H1 (cell line): ENCODE measurements at regions not wholly inside any gene's neighbourhood (a gene's known extent, or its start where the extent isn't known, plus 50 kb on each side); places are given as distances from the start of the nearest gene placed in this dataset.

Experiments used
- CTCF ChIA-PET: fragments of 300-600 bp; sonication (Branson Sonifier 250); formaldehyde crosslinking; loops from one replicate; lab custom pipeline; 2021; ENCODE audit not compliant: partially characterized antibody; lab: Charles Lee
- POLR2A ChIA-PET: fragments of 300-600 bp; sonication (Branson Sonifier 250); formaldehyde crosslinking; loops from one replicate; lab custom pipeline; 2021; ENCODE audit warnings: inconsistent platforms; ENCODE audit not compliant: partially characterized antibody; lab: Charles Lee
- DNase-seq, 2 experiments: peaks; one replicate each; pipeline versions ENCODE4 v3.0.0 to v3.0.0-alpha.2; 2010 to 2022; ENCODE audit warnings: low spot score in 2 of 2, low read depth in 1 of 2, mixed read lengths in 1 of 2
- FAIRE-seq: peaks from 2 replicates; lab custom pipeline; 2011; peaks lifted over from hg19 to GRCh38; lab: Jason Lieb, UNC
- H2AFZ ChIP-seq: 2 replicates; pipeline ENCODE4 v1.8.1; 2012; ENCODE audit warnings: low read length, inconsistent platforms
- H2AK5ac ChIP-seq: 2 replicates; pipeline ENCODE4 v1.6.1; 2013; ENCODE audit warnings: low read depth, low read length
- H2BK120ac ChIP-seq: replicated peaks from 2 replicates; pipeline ENCODE3; 2013; ENCODE audit warnings: low read depth, low read length, inconsistent platforms
- H2BK12ac ChIP-seq: 2 replicates; pipeline ENCODE4 v1.6.1; 2013; ENCODE audit warnings: low read depth, low read length
- H2BK15ac ChIP-seq: 2 replicates; pipeline ENCODE4 v1.6.1; 2013; ENCODE audit warnings: low read length
- H2BK20ac ChIP-seq: 2 replicates; pipeline ENCODE4 v1.6.1; 2013; ENCODE audit warnings: low read length
- H2BK5ac ChIP-seq: 2 replicates; pipeline ENCODE4 v1.6.1; 2013; ENCODE audit warnings: low read depth, low read length
- H3K14ac ChIP-seq: 2 replicates; pipeline ENCODE4 v1.6.1; 2013; ENCODE audit warnings: inconsistent platforms; ENCODE audit not compliant: insufficient read length
- H3K18ac ChIP-seq: 2 replicates; pipeline ENCODE4 v1.6.1; 2013; ENCODE audit warnings: low read length; ENCODE audit errors: extremely low read depth
- H3K23ac ChIP-seq: 2 replicates; pipeline ENCODE4 v1.6.1; 2013; ENCODE audit warnings: inconsistent platforms; ENCODE audit not compliant: insufficient read length
- H3K23me2 ChIP-seq: 2 replicates; pipeline ENCODE4 v1.6.1; 2013; ENCODE audit warnings: low read depth, low read length
- H3K27ac ChIP-seq: 2 replicates; pipeline ENCODE4 v1.6.1; 2011; ENCODE audit warnings: low read depth, low read length, inconsistent platforms
- H3K27me3 ChIP-seq, 4 experiments: replicated peaks in 1 of 4; 1 replicate in 1 of 4; 2 replicates in 3 of 4; pipeline versions ENCODE4 v1.6.1 to v1.8.1; 2011 to 2013; ENCODE audit warnings: low read length in 3 of 4, mild to moderate bottlenecking in 3 of 4, inconsistent platforms in 2 of 4, mixed read lengths in 2 of 4, moderate library complexity in 1 of 4; ENCODE audit not compliant: control insufficient read depth in 3 of 4, insufficient read depth in 3 of 4; ENCODE audit errors: extremely low read depth in 1 of 4
- H3K36me3 ChIP-seq, 4 experiments: 2 replicates each; pipeline versions ENCODE4 v1.6.1 to v1.8.1; 2011 to 2013; ENCODE audit warnings: mild to moderate bottlenecking in 4 of 4, low read length in 3 of 4, moderate library complexity in 2 of 4, control low read depth in 1 of 4, inconsistent platforms in 1 of 4; ENCODE audit not compliant: insufficient read depth in 4 of 4, control insufficient read depth in 2 of 4
- H3K4ac ChIP-seq: replicated peaks from 2 replicates; pipeline ENCODE3; 2013; ENCODE audit warnings: low read length, low read depth, mixed read lengths, inconsistent platforms; ENCODE audit not compliant: insufficient read length
- H3K4me1 ChIP-seq, 4 experiments: replicated peaks in 1 of 4; 1 replicate in 1 of 4; 2 replicates in 3 of 4; pipeline versions ENCODE4 v1.6.1 to v1.8.1; 2011 to 2013; ENCODE audit warnings: low read length in 3 of 4, inconsistent platforms in 2 of 4, mixed read lengths in 1 of 4; ENCODE audit not compliant: insufficient read depth in 4 of 4, control insufficient read depth in 3 of 4
- H3K4me2 ChIP-seq, 2 experiments: 2 replicates each; pipeline versions ENCODE4 v1.6.1 to v1.8.1; 2011 to 2013; ENCODE audit warnings: low read depth in 2 of 2, low read length in 2 of 2, control low read depth in 1 of 2, inconsistent platforms in 1 of 2, mild to moderate bottlenecking in 1 of 2; ENCODE audit not compliant: insufficient read depth in 1 of 2
- H3K4me3 ChIP-seq, 4 experiments: fragments of 200-600, 300-600 bp in 1 of 4; sonication (generic), shearing (Covaris generic), sonication (Bioruptor Twin) in 1 of 4; 2 replicates each; pipeline versions ENCODE4 v1.5.1 to v1.8.1; 2011 to 2016; ENCODE audit warnings: low read length in 4 of 4, low read depth in 3 of 4, control low read depth in 2 of 4, inconsistent platforms in 2 of 4, mild to moderate bottlenecking in 2 of 4, mixed read lengths in 1 of 4, moderate library complexity in 1 of 4; ENCODE audit not compliant: insufficient read depth in 2 of 4; ENCODE audit errors: extremely low read depth in 1 of 4
- H3K56ac ChIP-seq: replicated peaks from 2 replicates; pipeline ENCODE3; 2013; ENCODE audit warnings: low read depth, mild to moderate bottlenecking, mixed read lengths, low read length, inconsistent platforms; ENCODE audit not compliant: insufficient read length
- H3K79me1 ChIP-seq: 2 replicates; pipeline ENCODE4 v1.6.1; 2013; ENCODE audit warnings: low read depth, low read length, control low read depth
- H3K79me2 ChIP-seq, 2 experiments: 2 replicates each; pipeline versions ENCODE4 v1.6.1 to v1.8.1; 2012 to 2013; ENCODE audit warnings: low read length in 2 of 2, mild to moderate bottlenecking in 2 of 2, inconsistent platforms in 1 of 2; ENCODE audit not compliant: insufficient read depth in 2 of 2, control insufficient read depth in 1 of 2
- H3K9ac ChIP-seq, 4 experiments: replicated peaks in 1 of 4; 1 replicate in 1 of 4; 2 replicates in 3 of 4; pipeline versions ENCODE4 v1.6.1 to v1.8.1; 2011 to 2013; ENCODE audit warnings: low read depth in 3 of 4, low read length in 3 of 4, control low read depth in 2 of 4, mild to moderate bottlenecking in 2 of 4, moderate library complexity in 2 of 4, inconsistent platforms in 1 of 4; ENCODE audit errors: extremely low read depth in 1 of 4
- H3K9me3 ChIP-seq, 2 experiments: 2 replicates each; pipeline versions ENCODE4 v1.6.1 to v1.8.1; 2012 to 2013; ENCODE audit warnings: mild to moderate bottlenecking in 2 of 2, moderate library complexity in 2 of 2, control low read depth in 1 of 2, inconsistent platforms in 1 of 2, low read depth in 1 of 2, low read length in 1 of 2, mixed read lengths in 1 of 2; ENCODE audit not compliant: insufficient read depth in 2 of 2
- H4K20me1 ChIP-seq, 2 experiments: replicated peaks in 1 of 2; 2 replicates each; pipeline versions ENCODE3 to v1.8.1; 2011 to 2013; ENCODE audit warnings: inconsistent platforms in 2 of 2, low read length in 2 of 2, mild to moderate bottlenecking in 1 of 2; ENCODE audit not compliant: insufficient read depth in 2 of 2, control insufficient read depth in 1 of 2
- H4K5ac ChIP-seq: 2 replicates; pipeline ENCODE4 v1.6.1; 2013; ENCODE audit warnings: low read length, low read depth, mixed read lengths, inconsistent platforms; ENCODE audit not compliant: insufficient read length
- H4K8ac ChIP-seq: 2 replicates; pipeline ENCODE4 v1.8.0; 2013; ENCODE audit warnings: mild to moderate bottlenecking, moderate library complexity, low read length, inconsistent platforms; ENCODE audit not compliant: insufficient read depth; ENCODE audit errors: extremely low read depth
- H4K91ac ChIP-seq: replicated peaks from 2 replicates; pipeline ENCODE3; 2013; ENCODE audit warnings: low read length, mixed read lengths, inconsistent platforms; ENCODE audit not compliant: insufficient read length
- CBX8 ChIP-seq: fragments of 300-800, 300-1000 bp; sonication (generic); IDR thresholded peaks from 2 replicates; pipeline ENCODE4 v1.7.1; 2016; ENCODE audit warnings: low read depth, low read length, borderline replicate concordance
- CEBPB ChIP-seq: IDR thresholded peaks from 2 replicates; pipeline ENCODE4 v1.6.1; 2012; ENCODE audit warnings: low read depth, low read length
- RNF2 ChIP-seq: fragments of 200-900, 300-1000 bp; sonication (generic); IDR thresholded peaks from 2 replicates; pipeline ENCODE4 v1.7.1; 2016; ENCODE audit warnings: borderline replicate concordance, low read depth, mild to moderate bottlenecking, antibody characterized with exemption, low read length; ENCODE audit not compliant: poor library complexity, severe bottlenecking; ENCODE audit errors: missing control alignments
- SP4 ChIP-seq: IDR thresholded peaks from 2 replicates; pipeline ENCODE4 v1.6.1; 2012; ENCODE audit warnings: low read length, inconsistent platforms
- YY1 ChIP-seq: IDR thresholded peaks from 2 replicates; pipeline ENCODE4 v1.6.1; 2011; ENCODE audit warnings: low read depth, mild to moderate bottlenecking, low read length
- WGBS, 2 experiments: shearing (Covaris generic) in 1 of 2; methylation state at CpG; one replicate each; pipeline versions ENCODE4 v1.1.6 to v1.1.7; 2013 to 2015; ENCODE audit warnings: low lambda C conversion rate in 2 of 2, mixed read lengths in 2 of 2, inconsistent platforms in 1 of 2, low coverage in 1 of 2, missing lambda C conversion rate in 1 of 2; ENCODE audit not compliant: insufficient replicate concordance in 2 of 2, insufficient coverage in 1 of 2, insufficient read length in 1 of 2; ENCODE audit errors: extremely low coverage in 1 of 2, missing lambda C conversion rate in 1 of 2; 5-methylcytosine and 5-hydroxymethylcytosine counted together

DNA sequence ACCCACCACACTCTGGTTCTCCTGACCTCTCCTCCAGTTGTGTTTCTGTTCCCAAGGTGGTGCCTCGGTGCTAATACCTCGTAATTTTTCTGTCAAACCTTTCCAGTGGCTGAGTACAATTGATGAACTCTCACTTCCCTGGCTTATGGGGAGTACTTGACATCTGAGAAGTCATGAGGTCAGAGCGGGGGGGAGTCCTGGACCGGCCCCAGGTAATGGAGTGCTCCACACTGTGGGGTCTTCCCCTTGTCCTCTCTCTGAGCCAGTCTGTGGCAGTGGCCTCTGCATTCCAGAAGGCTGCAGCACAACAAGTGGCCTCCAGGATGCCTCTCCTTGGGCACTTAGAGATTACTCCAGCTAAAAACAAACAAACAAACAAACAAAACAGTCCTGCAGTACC lies 122.5 kb upstream of the TRIM2 start:
- Histone ChIP-seq H2AFZ (0 out of 2 replicates have a peak overlapping the region, but pooled peaks have one; percentile 6), H2BK5ac (peak overlapping the region; percentile 85; the same call in 1 of the 2 replicates), H3K36me3 (no peaks in the 10 kb centered on the region), H2BK12ac (peak overlapping the region; percentile 60; the same call in 1 of the 2 replicates), H2BK15ac (peak overlapping the region; percentile 53; the same call in 1 of the 2 replicates), H3K23me2 (no peaks in the 10 kb centered on the region), H3K9me3 (no peaks in the 10 kb centered on the region), H2AK5ac (no peak overlapping the region), H3K79me1 (no peaks in the 10 kb centered on the region), H2BK20ac (peak overlapping the region; percentile 52; the same call in 1 of the 2 replicates), H4K8ac (no peak overlapping the region), H3K14ac (no peak overlapping the region), H3K4me1 (peaks cover 3 to 21% (median 11%) of the 10 kb centered on the region in 4 experiments), H3K56ac (no peak overlapping the region), H4K5ac (no peak overlapping the region), H4K20me1 (no peaks in the 10 kb centered on the region), H4K91ac (no peak overlapping the region), H3K4me2 (no peak overlapping the region), H3K27ac (no peak overlapping the region), H3K4ac (no peak overlapping the region), H3K23ac (no peak overlapping the region), H3K79me2 (no peaks in the 10 kb centered on the region), H2BK120ac (peak overlapping the region; percentile 17), H3K4me3 (no peak overlapping the region), H3K9ac (no peak overlapping the region), H3K18ac (no peak overlapping the region), H3K27me3 (peaks cover 0 to 7% (median 2%) of the 10 kb centered on the region in 4 experiments; a peak in 2 of 7 replicates)
- WGBS, 2 experiments = 74% methylated on average over 4 of the region's 4 CpGs; no CpG with 5 or more reads in 1 of the 2 experiments
- ChIA-PET CTCF (interaction anchor here (0.7 to 5.3 kb wide), 10 partner anchors 12 to 673 kb away, joined by 3 to 92 read pairs (median 8); no protein-coding TSS in a partner anchor), POLR2A (interaction anchor here (0.7 kb wide), 1 partner anchor 48 kb away, joined by 3 read pairs; no protein-coding TSS in a partner anchor)
- no peak for TF ChIP-seq CBX8
- no peak for TF ChIP-seq SP4
- TF ChIP-seq CEBPB = no peak
- TF ChIP-seq RNF2 = no peak
- no peak for TF ChIP-seq YY1
- FAIRE-seq (no peak), DNase-seq (peak in 1 of 2 experiments; percentile 39)
